ENCODE measurements at regions not wholly inside any gene's neighbourhood (a gene's known extent, or its start where the extent isn't known, plus 50 kb on each side); places are given as distances from the start of the nearest gene placed in this dataset.

GRCh38 chr3:18124501-18124900 is 300.6 kb downstream of the SATB1 start:
- TF ChIP-seq CTCF (conservative IDR thresholded peaks at IDR 0.05; ENCODE audit: low read depth in 2 of 2), result no peak
- TF ChIP-seq EZH2phosphoT487 (IDR thresholded peaks at IDR 0.05; ENCODE audit: unreplicated experiment), result no peak
- no peak for TF ChIP-seq CREB1 (CRISPR knock-in tag; IDR thresholded peaks at IDR 0.05; ENCODE audit: low read depth)
- TF ChIP-seq POLR2AphosphoS5 (IDR thresholded peaks at IDR 0.05; ENCODE audit: low read depth), result no peak
